GM12891 (cell line): ENCODE measurements at regions not wholly inside any gene's neighbourhood (a gene's known extent, or its start where the extent isn't known, plus 50 kb on each side); places are given as distances from the start of the nearest gene placed in this dataset.

Source experiments
- DNase-seq: peaks from one replicate; pipeline ENCODE4 v3.0.0; 2011; ENCODE audit warnings: low spot score; ENCODE audit not compliant: insufficient read length
- FAIRE-seq: peaks from 2 replicates; lab custom pipeline; 2011; peaks lifted over from hg19 to GRCh38; lab: Jason Lieb, UNC
- PAX5 ChIP-seq: IDR thresholded peaks from 2 replicates; pipeline ENCODE4 v1.6.1; 2011; ENCODE audit warnings: low read length, moderate library complexity, mild to moderate bottlenecking; ENCODE audit not compliant: insufficient read depth, severe bottlenecking
- POLR2A ChIP-seq: IDR thresholded peaks from 2 replicates; pipeline ENCODE4 v1.6.1; 2011; ENCODE audit warnings: low read depth, low read length, control low read depth
- POLR2AphosphoS5 ChIP-seq: IDR thresholded peaks from 2 replicates; pipeline ENCODE4 v1.6.1; 2011; ENCODE audit warnings: low read depth, low read length, control low read depth
- POU2F2 ChIP-seq: IDR thresholded peaks from 2 replicates; pipeline ENCODE4 v1.6.1; 2011; ENCODE audit warnings: low read depth, mild to moderate bottlenecking, control low read depth, low read length, moderate library complexity
- SPI1 ChIP-seq: IDR thresholded peaks from 2 replicates; pipeline ENCODE4 v1.6.1; 2011; ENCODE audit warnings: low read depth, low read length, control low read depth
- TAF1 ChIP-seq: IDR thresholded peaks from 2 replicates; pipeline ENCODE4 v1.6.1; 2011; ENCODE audit warnings: low read depth, low read length, control low read depth

- TF ChIP-seq POLR2A, result no peak
- TF ChIP-seq TAF1, result no peak
- TF ChIP-seq POLR2AphosphoS5, result no peak
- no peak for DNase-seq
- no peak for FAIRE-seq
These were observed 166.8 kb downstream of the ZNF281 start for GRCh38 chr1:200243042-200243437.

GRCh38 chr1:200242110-200243041, 167.5 kb downstream of the ZNF281 start:
- DNase-seq, result no peak
- no peak for FAIRE-seq
- no peak for TF ChIP-seq POLR2AphosphoS5
- TF ChIP-seq SPI1, result no peak
- no peak for TF ChIP-seq TAF1
- TF ChIP-seq PAX5, result no peak
- no peak for TF ChIP-seq POLR2A
- no peak for TF ChIP-seq POU2F2

- FAIRE-seq (peak; percentile 41), DNase-seq (no peak)
- no peak for TF ChIP-seq POLR2A
- no peak for TF ChIP-seq TAF1
- TF ChIP-seq POU2F2, result no peak
- no peak for TF ChIP-seq POLR2AphosphoS5
- TF ChIP-seq SPI1, result no peak
- no peak for TF ChIP-seq PAX5
These were observed 169.2 kb downstream of the ZNF281 start for GRCh38 chr1:200240656-200241055.

- no peak for FAIRE-seq
- no peak for DNase-seq
- TF ChIP-seq POLR2AphosphoS5 (no peak), POU2F2 (no peak), SPI1 (no peak), POLR2A (no peak), TAF1 (no peak), PAX5 (no peak)
These were observed 171.5 kb downstream of the ZNF281 start for GRCh38 chr1:200238311-200238710.

GRCh38 chr1:200237066-200237465, 172.8 kb downstream of the ZNF281 start:
- DNase-seq (no peak), FAIRE-seq (no peak)
- TF ChIP-seq TAF1 (no peak), PAX5 (no peak), POU2F2 (no peak)

- no peak for TF ChIP-seq POLR2AphosphoS5
- no peak for TF ChIP-seq SPI1
- TF ChIP-seq POU2F2, result no peak
- no peak for TF ChIP-seq PAX5
- no peak for TF ChIP-seq POLR2A
These were observed 174.9 kb downstream of the ZNF281 start for GRCh38 chr1:200234938-200235337.

GRCh38 chr1:200233393-200233792, 176.4 kb downstream of the ZNF281 start:
- TF ChIP-seq POLR2AphosphoS5, result no peak
- DNase-seq, result no peak
- FAIRE-seq, result no peak

More at GRCh38 chr1:200234938-200235337, 174.9 kb downstream of the ZNF281 start:
- DNase-seq (no peak), FAIRE-seq (no peak)

- no peak for TF ChIP-seq POU2F2
- no peak for TF ChIP-seq PAX5
- no peak for TF ChIP-seq TAF1
- no peak for TF ChIP-seq POLR2A
- TF ChIP-seq SPI1, result no peak
- no peak for TF ChIP-seq POLR2AphosphoS5
- FAIRE-seq (no peak), DNase-seq (no peak)
These were observed 178.0 kb downstream of the ZNF281 start for GRCh38 chr1:200231787-200232231.

GRCh38 chr1:200230671-200231070, 179.2 kb downstream of the ZNF281 start:
- TF ChIP-seq POU2F2 (no peak), PAX5 (no peak), POLR2AphosphoS5 (no peak)
- no peak for DNase-seq
- FAIRE-seq, result no peak

- TF ChIP-seq POU2F2 (no peak), PAX5 (no peak), TAF1 (no peak), POLR2AphosphoS5 (no peak)
- DNase-seq (no peak), FAIRE-seq (no peak)
These were observed 181.3 kb downstream of the ZNF281 start for GRCh38 chr1:200228486-200228885.
